SH-SY5Y (cell line): ENCODE measurements at regions not wholly inside any gene's neighbourhood (a gene's known extent, or its start where the extent isn't known, plus 50 kb on each side); places are given as distances from the start of the nearest gene placed in this dataset.

Experiments
- GATA2 ChIP-seq: IDR thresholded peaks from 2 replicates; pipeline ENCODE4 v1.6.1; 2011; ENCODE audit warnings: mild to moderate bottlenecking, low read depth, low read length
- GATA3 ChIP-seq: IDR thresholded peaks from 2 replicates; pipeline ENCODE4 v1.6.1; 2011; ENCODE audit warnings: low read depth, mild to moderate bottlenecking, low read length, moderate library complexity

GRCh38 chr9:14500705-14501104 is 186.8 kb upstream of the NFIB start:
- TF ChIP-seq GATA2 = no peak
- TF ChIP-seq GATA3 = no peak

GRCh38 chr9:14499976-14500375 is 186.0 kb upstream of the NFIB start:
- TF ChIP-seq GATA3 (no peak), GATA2 (no peak)

GRCh38 chr9:14498824-14499223 is 184.9 kb upstream of the NFIB start:
- TF ChIP-seq GATA2 (no peak), GATA3 (no peak)

GRCh38 chr9:14497476-14497875 is 183.5 kb upstream of the NFIB start:
- no peak for TF ChIP-seq GATA2
- no peak for TF ChIP-seq GATA3

GRCh38 chr9:14488421-14489190 is 174.7 kb upstream of the NFIB start:
- TF ChIP-seq GATA3 (no peak), GATA2 (no peak)

- TF ChIP-seq GATA3 (no peak), GATA2 (no peak)
These were observed 173.7 kb upstream of the NFIB start for GRCh38 chr9:14487547-14488185.

- TF ChIP-seq GATA3 (no peak), GATA2 (no peak)
These were observed 171.4 kb upstream of the NFIB start for GRCh38 chr9:14485366-14485765.

GRCh38 chr9:14482856-14483255 is 168.9 kb upstream of the NFIB start:
- TF ChIP-seq GATA3 = no peak
- TF ChIP-seq GATA2 = no peak

GRCh38 chr9:14480526-14480925 is 166.6 kb upstream of the NFIB start:
- TF ChIP-seq GATA3 (no peak), GATA2 (no peak)

GRCh38 chr9:14479163-14479560 is 165.2 kb upstream of the NFIB start:
- TF ChIP-seq GATA2 (no peak), GATA3 (no peak)

GRCh38 chr9:14478175-14479162 is 164.5 kb upstream of the NFIB start:
- TF ChIP-seq GATA2 (no peak), GATA3 (no peak)

GRCh38 chr9:14471041-14471440 is 157.1 kb upstream of the NFIB start:
- no peak for TF ChIP-seq GATA2
- no peak for TF ChIP-seq GATA3

GRCh38 chr9:14467675-14468374 is 153.9 kb upstream of the NFIB start:
- no peak for TF ChIP-seq GATA3
- no peak for TF ChIP-seq GATA2
